ENCODE measurements at regions not wholly inside any gene's neighbourhood (a gene's known extent, or its start where the extent isn't known, plus 50 kb on each side); places are given as distances from the start of the nearest gene placed in this dataset.
A peak's percentile ranks its signal among the peaks of the same experiment; 100 is the strongest.

- ChIA-PET POLR2A (interaction anchor here (0.6 kb wide), 1 partner anchor 248 kb away, joined by 3 read pairs; no protein-coding TSS in a partner anchor), CTCF (interaction anchor here (0.8 to 1.4 kb wide), 3 partner anchors 24 to 434 kb away, joined by 3 to 4 read pairs (median 3); no protein-coding TSS in a partner anchor)
- DNase-seq (ENCODE audit: low spot score) = no peak
- H3K9me3 Mint-ChIP-seq = no peaks in the 10 kb centered on the region
- peaks cover 18% of the 10 kb centered on the region for H3K4me1 Mint-ChIP-seq
- ATAC-seq = no peak
- TF ChIP-seq ZNF512 (CRISPR knock-in tag; IDR thresholded peaks at IDR 0.05; ENCODE audit: borderline replicate concordance) (peak; percentile 83; the same call in 1 of the 2 replicates), USF1 (CRISPR knock-in tag; IDR thresholded peaks at IDR 0.05) (no peak)
- no peak overlapping the region for H3K27ac Mint-ChIP-seq
- no peaks in the 10 kb centered on the region for H3K36me3 Mint-ChIP-seq
- no peak overlapping the region; the same call in 1 of the 2 replicates for H3K4me3 Mint-ChIP-seq
- peaks cover 7% of the 10 kb centered on the region for H3K27me3 Mint-ChIP-seq (ENCODE audit: low read depth)
Observed at GRCh38 chr14:94998110-94998509, 159.2 kb downstream of the DICER1 start.

- Mint-ChIP-seq H3K27ac (no peak overlapping the region), H3K27me3 (ENCODE audit: low read depth) (peaks cover 7% of the 10 kb centered on the region), H3K4me1 (peaks cover 18% of the 10 kb centered on the region), H3K4me3 (no peak overlapping the region), H3K36me3 (no peaks in the 10 kb centered on the region), H3K9me3 (no peaks in the 10 kb centered on the region)
- ChIA-PET CTCF (no interaction called here), POLR2A (interaction anchor here (0.7 kb wide), 1 partner anchor 186 kb away, joined by 4 read pairs; no protein-coding TSS in a partner anchor)
- no peak for TF ChIP-seq PREB (CRISPR knock-in tag; IDR thresholded peaks at IDR 0.05; ENCODE audit: borderline replicate concordance)
- ATAC-seq = no peak
- DNase-seq (ENCODE audit: low spot score) = no peak
Observed at GRCh38 chr14:94995551-94995950, 161.8 kb downstream of the DICER1 start.

GRCh38 chr14:94994245-94994644, 163.1 kb downstream of the DICER1 start:
- Mint-ChIP-seq H3K4me1 (peaks cover 16% of the 10 kb centered on the region), H3K36me3 (no peaks in the 10 kb centered on the region), H3K27me3 (ENCODE audit: low read depth) (peaks cover 7% of the 10 kb centered on the region), H3K9me3 (no peaks in the 10 kb centered on the region), H3K27ac (no peak overlapping the region), H3K4me3 (no peak overlapping the region)
- ChIA-PET CTCF (no interaction called here), POLR2A (no interaction called here)
- DNase-seq (ENCODE audit: low spot score) = no peak
- ATAC-seq = no peak
- TF ChIP-seq GRHL2 (CRISPR knock-in tag; IDR thresholded peaks at IDR 0.05; ENCODE audit: insufficient replicate concordance, severe bottlenecking) (no peak), ZNF219 (CRISPR knock-in tag; IDR thresholded peaks at IDR 0.05; ENCODE audit: borderline replicate concordance) (no peak), ZNF263 (CRISPR knock-in tag; IDR thresholded peaks at IDR 0.05; ENCODE audit: low read depth) (no peak), ZSCAN18 (CRISPR knock-in tag; IDR thresholded peaks at IDR 0.05) (no peak), ARID4B (CRISPR knock-in tag; IDR thresholded peaks at IDR 0.05; ENCODE audit: borderline replicate concordance) (no peak), IRF1 (CRISPR knock-in tag; IDR thresholded peaks at IDR 0.05) (no peak), MXD4 (CRISPR knock-in tag; IDR thresholded peaks at IDR 0.05; ENCODE audit: borderline replicate concordance) (no peak), ZNF416 (CRISPR knock-in tag; IDR thresholded peaks at IDR 0.05) (no peak), FOXP4 (CRISPR knock-in tag; IDR thresholded peaks at IDR 0.05) (no peak), ZNF671 (CRISPR knock-in tag; IDR thresholded peaks at IDR 0.05) (no peak), E2F4 (CRISPR knock-in tag; IDR thresholded peaks at IDR 0.05; ENCODE audit: borderline replicate concordance, low read depth) (no peak), MLX (CRISPR knock-in tag; IDR thresholded peaks at IDR 0.05) (no peak)

Data from WTC11 (cell line).